ENCODE measurements at regions not wholly inside any gene's neighbourhood (a gene's known extent, or its start where the extent isn't known, plus 50 kb on each side); places are given as distances from the start of the nearest gene placed in this dataset.

- no peak for TF ChIP-seq CTCF (conservative IDR thresholded peaks at IDR 0.05; ENCODE audit: low read length)
- no peak for TF ChIP-seq EZH2phosphoT487 (IDR thresholded peaks at IDR 0.05; ENCODE audit: borderline replicate concordance, low read depth, low read length)
Measured at GRCh38 chr5:29469581-29469980, 1723.9 kb upstream of the CDH6 start.

All from OCI-LY7 (cell line).